ENCODE measurements at regions not wholly inside any gene's neighbourhood (a gene's known extent, or its start where the extent isn't known, plus 50 kb on each side); places are given as distances from the start of the nearest gene placed in this dataset.

DNA sequence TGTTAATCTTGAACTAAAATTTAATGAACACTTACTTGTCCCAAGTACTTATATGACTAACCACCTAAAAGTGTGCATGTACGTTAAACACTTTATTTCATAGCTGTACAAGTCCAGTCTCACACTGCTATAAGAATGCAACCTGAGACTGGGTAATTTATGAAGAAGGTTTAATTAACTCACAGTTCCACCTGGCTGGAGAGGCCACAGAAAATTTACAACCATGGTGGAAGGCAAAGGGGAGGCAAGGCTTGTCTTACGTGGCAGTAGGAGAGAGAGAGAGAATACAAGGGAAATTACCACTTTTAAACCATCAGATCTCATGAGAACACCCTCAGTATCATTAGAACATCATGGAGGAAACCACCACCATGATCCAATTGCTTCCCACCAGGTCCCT, 748.7 kb upstream of the HS3ST1 start:
- no peaks in the 10 kb centered on the region for H3K27me3 ChIP-seq (replicated peaks)
- in situ Hi-C loops (cut with HindIII; ENCODE audit: low pct_ligation_motif_present, low sequenced_read_pairs), result no loop called here
- H3K4me3 ChIP-seq (ENCODE audit: low read depth, low read length), result no peak overlapping the region
- H3K36me3 ChIP-seq (replicated peaks), result no peaks in the 10 kb centered on the region
- TF ChIP-seq, protein P1, sequence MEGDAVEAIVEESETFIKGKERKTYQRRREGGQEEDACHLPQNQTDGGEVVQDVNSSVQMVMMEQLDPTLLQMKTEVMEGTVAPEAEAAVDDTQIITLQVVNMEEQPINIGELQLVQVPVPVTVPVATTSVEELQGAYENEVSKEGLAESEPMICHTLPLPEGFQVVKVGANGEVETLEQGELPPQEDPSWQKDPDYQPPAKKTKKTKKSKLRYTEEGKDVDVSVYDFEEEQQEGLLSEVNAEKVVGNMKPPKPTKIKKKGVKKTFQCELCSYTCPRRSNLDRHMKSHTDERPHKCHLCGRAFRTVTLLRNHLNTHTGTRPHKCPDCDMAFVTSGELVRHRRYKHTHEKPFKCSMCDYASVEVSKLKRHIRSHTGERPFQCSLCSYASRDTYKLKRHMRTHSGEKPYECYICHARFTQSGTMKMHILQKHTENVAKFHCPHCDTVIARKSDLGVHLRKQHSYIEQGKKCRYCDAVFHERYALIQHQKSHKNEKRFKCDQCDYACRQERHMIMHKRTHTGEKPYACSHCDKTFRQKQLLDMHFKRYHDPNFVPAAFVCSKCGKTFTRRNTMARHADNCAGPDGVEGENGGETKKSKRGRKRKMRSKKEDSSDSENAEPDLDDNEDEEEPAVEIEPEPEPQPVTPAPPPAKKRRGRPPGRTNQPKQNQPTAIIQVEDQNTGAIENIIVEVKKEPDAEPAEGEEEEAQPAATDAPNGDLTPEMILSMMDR (IDR thresholded peaks at IDR 0.05; ENCODE audit: low read depth, low read length, missing control alignments), result no peak
- no peak for DNase-seq
- H3K27ac ChIP-seq, result no peak overlapping the region

DNA sequence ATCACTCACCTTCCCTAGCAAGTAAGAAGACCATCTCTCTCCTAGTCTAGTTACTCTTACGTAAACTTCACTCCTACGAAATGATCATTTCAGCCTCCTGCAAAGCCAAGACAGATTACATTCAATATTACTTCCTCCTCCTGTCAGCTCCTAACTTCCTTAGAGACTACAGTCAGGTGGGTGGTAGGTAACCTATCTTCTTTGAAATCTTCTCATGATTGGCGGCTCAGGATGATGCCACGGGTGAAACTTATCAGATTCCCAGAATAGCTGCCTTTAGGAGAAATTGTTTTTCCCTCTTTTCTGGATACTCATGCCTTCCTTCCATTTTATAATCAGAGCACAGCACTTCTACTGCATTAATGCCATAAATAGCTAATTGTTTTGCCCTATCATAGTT, 744.8 kb upstream of the HS3ST1 start:
- Histone ChIP-seq H3K27ac (no peak overlapping the region), H3K27me3 (replicated peaks) (no peaks in the 10 kb centered on the region), H3K4me3 (ENCODE audit: low read depth, low read length) (no peak overlapping the region), H3K36me3 (replicated peaks) (no peaks in the 10 kb centered on the region)
- in situ Hi-C loops (cut with HindIII; ENCODE audit: low pct_ligation_motif_present, low sequenced_read_pairs), result no loop called here
- DNase-seq, result no peak
- TF ChIP-seq, protein P1 (IDR thresholded peaks at IDR 0.05; ENCODE audit: low read depth, low read length, missing control alignments), result no peak

DNA sequence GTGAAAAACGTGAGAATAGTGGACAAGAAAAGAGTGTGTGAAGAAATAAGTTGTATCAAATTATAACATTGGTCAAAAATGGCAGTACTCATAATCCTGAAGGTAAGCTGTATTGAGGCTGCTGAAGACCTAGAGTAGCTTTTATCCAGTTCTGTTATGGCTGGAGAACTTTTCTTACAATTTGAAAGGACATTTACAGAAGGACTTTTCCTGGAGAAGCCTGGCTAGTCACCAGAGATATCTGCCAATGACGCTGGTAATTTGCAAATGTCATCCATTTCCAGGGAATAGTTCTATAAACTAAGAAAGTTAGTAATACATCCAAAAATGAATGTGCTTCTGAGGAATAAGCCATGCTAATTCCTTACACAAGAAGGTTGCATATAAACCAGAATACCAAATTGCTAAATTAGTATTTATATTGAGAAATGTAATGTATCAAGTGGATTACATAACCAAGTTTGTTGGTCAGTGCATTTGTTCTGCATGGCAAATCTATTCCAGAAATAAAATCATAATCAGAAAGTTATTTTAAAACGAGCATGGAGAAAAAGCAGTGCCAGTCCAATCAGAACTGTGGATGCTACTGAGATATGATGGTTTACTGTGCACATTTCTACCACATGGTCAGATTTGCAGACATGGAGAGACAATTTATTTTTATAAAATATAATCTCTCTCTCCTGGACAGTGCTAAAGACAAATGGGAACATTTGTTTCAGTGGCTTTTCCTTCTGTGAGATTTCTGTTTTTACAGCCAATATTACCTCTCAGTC, 743.7 kb upstream of the HS3ST1 start:
- Histone ChIP-seq H3K4me3 (ENCODE audit: low read depth, low read length) (no peak overlapping the region), H3K27me3 (replicated peaks) (no peaks in the 10 kb centered on the region), H3K27ac (no peak overlapping the region), H3K36me3 (replicated peaks) (no peaks in the 10 kb centered on the region)
- no peak for DNase-seq
- in situ Hi-C loops (cut with HindIII; ENCODE audit: low pct_ligation_motif_present, low sequenced_read_pairs), result no loop called here
- TF ChIP-seq, protein P1 (IDR thresholded peaks at IDR 0.05; ENCODE audit: low read depth, low read length, missing control alignments), result no peak

DNA sequence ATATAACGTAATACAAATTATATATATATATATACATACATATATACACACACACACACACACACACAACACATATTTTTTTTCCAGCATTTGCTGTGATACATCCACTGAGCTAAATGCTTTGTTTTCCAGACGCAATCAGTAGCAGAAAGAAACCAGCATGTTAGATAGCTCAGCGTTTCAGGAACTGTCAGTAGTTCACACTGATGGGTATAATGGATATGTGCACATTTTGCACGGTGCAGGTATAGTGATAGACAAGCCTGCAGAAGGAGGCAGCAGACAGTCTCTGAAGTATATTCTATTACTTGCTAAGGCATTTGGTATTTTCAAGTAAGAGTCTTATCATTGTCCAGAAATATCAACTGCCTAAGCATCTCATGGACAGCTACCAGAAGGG, 741.6 kb upstream of the HS3ST1 start:
- Histone ChIP-seq H3K4me3 (ENCODE audit: low read depth, low read length) (no peak overlapping the region), H3K27ac (no peak overlapping the region), H3K27me3 (replicated peaks) (no peaks in the 10 kb centered on the region), H3K36me3 (replicated peaks) (no peaks in the 10 kb centered on the region)
- TF ChIP-seq, protein P1 (IDR thresholded peaks at IDR 0.05; ENCODE audit: low read depth, low read length, missing control alignments), result no peak
- no peak for DNase-seq
- in situ Hi-C loops (cut with HindIII; ENCODE audit: low pct_ligation_motif_present, low sequenced_read_pairs), result no loop called here

DNA sequence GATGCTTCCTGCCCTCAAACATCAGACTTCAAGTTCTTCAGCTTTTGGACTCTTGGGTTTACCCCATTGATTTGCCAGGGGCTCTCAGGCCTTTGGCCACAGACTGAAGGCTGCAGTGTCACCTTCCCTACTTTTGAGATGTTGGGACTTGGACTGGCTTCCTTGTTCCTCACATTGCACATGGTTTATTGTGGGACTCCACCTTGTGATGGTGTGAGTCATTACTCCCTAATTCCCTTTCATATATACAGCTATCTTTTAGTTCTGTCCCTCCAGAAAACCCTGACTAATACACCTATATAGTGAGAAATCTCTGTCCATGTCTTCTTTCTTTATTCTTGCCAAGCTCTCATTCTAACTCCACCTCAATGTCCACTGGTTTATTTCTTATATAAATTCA, 736.9 kb upstream of the HS3ST1 start:
- TF ChIP-seq, protein P1 (IDR thresholded peaks at IDR 0.05; ENCODE audit: low read depth, low read length, missing control alignments), result no peak
- in situ Hi-C loops (cut with HindIII; ENCODE audit: low pct_ligation_motif_present, low sequenced_read_pairs), result no loop called here
- Histone ChIP-seq H3K36me3 (replicated peaks) (no peaks in the 10 kb centered on the region), H3K27me3 (replicated peaks) (no peaks in the 10 kb centered on the region), H3K27ac (no peak overlapping the region), H3K4me3 (ENCODE audit: low read depth, low read length) (no peak overlapping the region)
- no peak for DNase-seq

DNA sequence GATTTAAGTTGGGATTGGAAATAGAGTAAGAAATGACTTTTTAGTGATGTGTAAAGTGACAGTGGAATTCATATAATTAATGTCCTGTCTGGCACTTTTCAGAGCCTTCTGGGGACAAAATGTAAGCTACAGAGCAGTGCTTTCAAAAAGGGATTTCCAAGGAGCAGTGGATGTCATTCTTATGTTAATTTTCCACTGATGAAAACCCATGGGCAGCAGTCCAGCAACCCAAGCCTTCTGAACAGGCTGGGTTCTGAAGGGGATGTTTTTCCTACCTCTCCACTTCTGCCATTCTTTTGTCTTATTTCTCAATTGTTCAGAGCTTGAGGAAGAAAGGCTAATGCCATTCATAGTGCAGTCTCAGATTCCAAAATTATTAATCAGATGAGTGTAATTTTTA, 717.6 kb upstream of the HS3ST1 start:
- Histone ChIP-seq H3K27ac (no peak overlapping the region), H3K27me3 (replicated peaks) (no peaks in the 10 kb centered on the region), H3K4me3 (ENCODE audit: low read depth, low read length) (no peak overlapping the region), H3K36me3 (replicated peaks) (no peaks in the 10 kb centered on the region)
- TF ChIP-seq, protein P1 (IDR thresholded peaks at IDR 0.05; ENCODE audit: low read depth, low read length, missing control alignments), result no peak
- DNase-seq, result no peak
- in situ Hi-C loops (cut with HindIII; ENCODE audit: low pct_ligation_motif_present, low sequenced_read_pairs), result no loop called here
